ENCODE measurements at regions not wholly inside any gene's neighbourhood (a gene's known extent, or its start where the extent isn't known, plus 50 kb on each side); places are given as distances from the start of the nearest gene placed in this dataset.

DNA sequence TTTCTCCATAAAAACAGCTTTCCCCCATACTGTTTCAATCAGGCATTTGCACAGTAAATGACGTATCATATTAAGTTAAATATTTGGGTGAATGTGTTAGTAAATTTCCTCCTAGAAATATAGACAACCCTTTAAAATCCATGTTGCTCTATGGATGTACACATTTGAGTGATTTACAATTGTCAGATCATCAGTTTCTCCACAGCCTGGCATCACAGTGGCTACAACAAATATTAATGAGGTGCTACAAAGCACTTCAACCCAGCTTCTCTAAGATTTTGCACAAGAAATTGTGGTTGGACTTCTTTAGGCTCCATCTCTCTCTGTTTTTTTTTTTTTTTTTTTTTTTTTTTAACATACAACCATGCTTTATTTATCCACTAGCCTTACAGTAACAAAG, 584.4 kb upstream of the AMELY start:
- TF ChIP-seq, protein P1, sequence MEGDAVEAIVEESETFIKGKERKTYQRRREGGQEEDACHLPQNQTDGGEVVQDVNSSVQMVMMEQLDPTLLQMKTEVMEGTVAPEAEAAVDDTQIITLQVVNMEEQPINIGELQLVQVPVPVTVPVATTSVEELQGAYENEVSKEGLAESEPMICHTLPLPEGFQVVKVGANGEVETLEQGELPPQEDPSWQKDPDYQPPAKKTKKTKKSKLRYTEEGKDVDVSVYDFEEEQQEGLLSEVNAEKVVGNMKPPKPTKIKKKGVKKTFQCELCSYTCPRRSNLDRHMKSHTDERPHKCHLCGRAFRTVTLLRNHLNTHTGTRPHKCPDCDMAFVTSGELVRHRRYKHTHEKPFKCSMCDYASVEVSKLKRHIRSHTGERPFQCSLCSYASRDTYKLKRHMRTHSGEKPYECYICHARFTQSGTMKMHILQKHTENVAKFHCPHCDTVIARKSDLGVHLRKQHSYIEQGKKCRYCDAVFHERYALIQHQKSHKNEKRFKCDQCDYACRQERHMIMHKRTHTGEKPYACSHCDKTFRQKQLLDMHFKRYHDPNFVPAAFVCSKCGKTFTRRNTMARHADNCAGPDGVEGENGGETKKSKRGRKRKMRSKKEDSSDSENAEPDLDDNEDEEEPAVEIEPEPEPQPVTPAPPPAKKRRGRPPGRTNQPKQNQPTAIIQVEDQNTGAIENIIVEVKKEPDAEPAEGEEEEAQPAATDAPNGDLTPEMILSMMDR (IDR thresholded peaks at IDR 0.05): no peak
- no peak for TF ChIP-seq POLR2A (IDR thresholded peaks at IDR 0.05)

All from breast epithelium (tissue), 3 donors.